ENCODE measurements at regions not wholly inside any gene's neighbourhood (a gene's known extent, or its start where the extent isn't known, plus 50 kb on each side); places are given as distances from the start of the nearest gene placed in this dataset.
A peak's percentile ranks its signal among the peaks of the same experiment; 100 is the strongest.
"Not testable (repeated sequence)": the region's sequence is repeated elsewhere in the genome, so short reads cannot be mapped to it uniquely, and the experiment has no call there.

- no peak for DNase-seq
These were observed 515.2 kb upstream of the ARID1B start for GRCh38 chr6:156262014-156262413.

GRCh38 chr6:156260815-156261214, 516.4 kb upstream of the ARID1B start:
- no peak for DNase-seq

DNA sequence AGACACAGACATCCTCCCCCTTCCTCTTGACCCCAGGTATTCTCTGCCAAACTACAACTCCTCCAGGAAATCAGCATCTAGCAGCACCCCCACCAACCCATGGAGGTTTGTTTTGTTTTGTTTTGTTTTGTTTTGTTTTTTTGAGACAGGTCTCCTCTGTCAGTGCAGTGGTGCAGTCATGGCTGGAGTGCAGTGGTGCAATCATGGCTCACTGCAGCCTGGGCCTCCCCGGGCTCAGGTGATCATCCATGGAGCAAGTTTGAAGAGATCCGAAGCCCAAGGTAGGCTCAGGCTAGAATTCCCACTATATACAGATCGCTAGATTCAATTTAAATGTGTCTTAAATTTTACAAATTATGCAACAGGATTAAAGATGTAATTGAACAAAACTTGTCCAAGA, 518.2 kb upstream of the ARID1B start:
- DNase-seq, result no peak

DNA sequence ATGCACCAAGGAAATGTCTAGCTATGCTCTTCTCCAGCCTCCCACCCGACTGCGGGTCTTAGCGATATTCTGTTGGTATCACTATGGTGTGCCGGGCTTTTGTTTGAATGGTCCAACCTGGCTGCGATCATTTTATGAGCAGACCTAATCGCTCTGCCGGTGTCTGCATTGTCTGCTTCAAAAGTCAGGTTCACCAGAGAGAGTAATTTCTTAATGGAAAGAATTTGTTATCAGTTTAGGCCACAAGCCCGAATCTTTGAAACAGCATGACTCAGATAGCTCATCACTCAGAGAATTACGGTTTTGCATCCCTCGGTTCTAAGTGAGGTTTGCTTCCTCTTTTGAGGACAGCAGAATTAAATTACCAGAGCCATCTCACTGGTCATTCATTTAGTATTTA, 521.0 kb upstream of the ARID1B start:
- DNase-seq, result no peak

DNA sequence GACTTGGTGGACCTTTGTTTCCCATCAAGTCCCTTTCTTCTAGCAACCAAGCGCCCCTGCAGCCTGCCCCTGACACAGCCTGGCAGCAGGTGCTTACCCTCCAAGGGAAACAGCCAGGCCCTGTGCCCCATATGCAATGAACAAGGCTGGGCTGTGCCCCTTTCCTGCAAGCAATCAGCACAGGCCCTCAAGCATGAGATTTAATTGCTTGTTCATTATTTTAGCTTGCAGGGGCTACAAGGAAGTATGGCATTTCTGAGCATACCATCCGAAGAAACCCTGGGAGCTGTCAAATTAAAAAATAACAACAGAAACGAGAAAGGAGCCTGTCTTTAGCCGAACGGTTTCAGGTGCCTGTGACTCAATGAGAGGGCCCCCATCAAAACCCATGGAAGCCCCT, 522.9 kb upstream of the ARID1B start:
- no peak for DNase-seq

- DNase-seq, result no peak
These were observed 526.6 kb upstream of the ARID1B start for GRCh38 chr6:156250593-156250992.

GRCh38 chr6:156242206-156242605, 535.0 kb upstream of the ARID1B start:
- no peak for DNase-seq

GRCh38 chr6:156231026-156231765, 546.0 kb upstream of the ARID1B start:
- no peak for DNase-seq

- no peak for DNase-seq
These were observed 557.2 kb upstream of the ARID1B start for GRCh38 chr6:156219973-156220372.

DNA sequence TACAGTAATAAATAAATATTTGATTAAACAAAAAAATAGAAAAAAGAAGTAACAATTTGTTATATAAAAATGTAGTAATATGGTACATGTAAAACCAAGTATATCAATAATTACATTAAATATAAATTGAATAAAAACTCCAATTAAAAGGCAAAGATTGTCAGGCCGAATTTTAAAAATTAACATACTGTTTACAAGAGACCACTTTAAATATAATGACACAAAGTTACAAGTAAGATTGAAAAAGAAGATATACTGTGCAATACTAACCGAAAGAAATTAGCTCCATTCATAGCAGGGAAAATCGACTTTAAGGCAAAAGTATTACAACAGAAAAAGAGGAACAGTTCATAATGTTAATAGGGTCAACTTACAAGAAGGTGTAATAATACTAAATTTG, 571.5 kb upstream of the ARID1B start:
- no peak for DNase-seq

DNA sequence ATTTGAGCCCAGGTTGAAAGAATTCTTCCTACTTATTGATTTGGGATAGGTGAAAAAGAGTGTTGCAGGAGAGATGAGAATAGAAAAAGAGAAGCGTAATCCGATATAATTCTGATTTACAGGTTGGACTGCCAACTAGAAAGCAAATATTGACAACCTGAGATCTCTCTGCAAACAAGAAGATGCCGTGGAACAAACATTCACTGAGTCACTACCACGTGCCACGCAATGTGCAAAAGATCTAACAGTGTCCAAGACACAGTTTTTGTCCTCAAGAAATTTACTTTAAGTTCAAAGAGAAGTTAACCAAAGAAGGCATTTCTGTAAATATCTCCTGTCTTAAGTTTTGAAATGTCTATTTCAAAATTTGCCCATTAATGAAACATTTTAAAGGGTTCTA, 578.0 kb upstream of the ARID1B start:
- DNase-seq, result no peak

DNA sequence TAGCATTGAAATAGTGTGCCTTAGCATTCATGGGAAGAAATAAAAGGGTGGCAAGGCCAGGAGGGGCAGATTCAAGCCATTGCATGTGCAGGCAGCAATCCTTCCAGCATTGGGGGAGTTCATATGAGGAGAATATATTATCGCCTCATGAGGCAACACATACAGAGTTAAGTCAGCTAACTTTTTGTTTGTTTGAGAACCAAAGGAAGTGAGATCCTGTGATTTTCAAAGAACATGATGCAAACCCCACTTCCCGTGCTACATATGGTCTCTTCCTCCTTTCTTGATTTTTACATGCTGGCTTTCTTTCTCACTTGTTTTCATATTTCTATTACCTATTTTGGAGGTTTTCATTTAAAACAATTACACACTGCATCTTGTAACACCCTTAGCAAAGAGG, 579.7 kb upstream of the ARID1B start:
- no peak for DNase-seq

DNA sequence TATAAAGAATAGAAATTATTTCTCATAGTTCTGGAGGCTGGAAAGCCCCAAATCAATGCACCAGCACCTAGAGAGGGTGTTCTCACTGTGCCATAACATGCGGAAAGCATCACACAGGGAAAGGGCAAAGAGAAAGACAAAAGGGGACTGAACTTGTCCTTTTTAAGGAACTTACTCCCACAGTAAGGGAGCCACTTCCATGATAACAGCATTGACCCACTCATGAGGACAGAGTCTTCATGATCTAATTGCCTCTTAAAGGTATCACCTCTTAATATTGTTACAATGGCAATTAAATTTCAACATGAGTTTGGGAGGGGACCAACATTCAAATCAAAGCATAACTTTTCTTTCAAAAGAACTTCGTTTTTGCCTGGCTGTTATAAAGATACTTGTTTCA, 582.2 kb upstream of the ARID1B start:
- no peak for DNase-seq

- no peak for DNase-seq
These were observed 583.8 kb upstream of the ARID1B start for GRCh38 chr6:156193381-156193780.

DNA sequence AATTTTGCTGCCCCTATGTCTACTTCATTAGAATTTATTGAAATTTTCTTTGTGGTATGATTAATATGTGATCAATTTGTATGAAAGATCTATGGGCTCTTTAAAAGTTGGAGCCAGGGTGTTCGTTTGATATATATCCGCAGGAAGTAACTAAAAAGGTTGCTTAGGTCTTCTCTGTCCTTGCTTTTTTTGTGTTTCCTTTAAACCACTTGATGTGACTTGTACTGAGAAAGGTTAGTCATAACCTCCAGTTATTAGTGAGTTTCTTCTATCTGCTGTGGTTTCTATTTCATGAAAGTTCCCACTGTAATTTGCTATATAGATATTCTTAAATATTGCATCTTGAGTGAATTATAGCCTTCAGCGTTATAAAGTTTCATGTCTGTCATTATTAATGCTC, 585.3 kb upstream of the ARID1B start:
- no peak for DNase-seq

DNA sequence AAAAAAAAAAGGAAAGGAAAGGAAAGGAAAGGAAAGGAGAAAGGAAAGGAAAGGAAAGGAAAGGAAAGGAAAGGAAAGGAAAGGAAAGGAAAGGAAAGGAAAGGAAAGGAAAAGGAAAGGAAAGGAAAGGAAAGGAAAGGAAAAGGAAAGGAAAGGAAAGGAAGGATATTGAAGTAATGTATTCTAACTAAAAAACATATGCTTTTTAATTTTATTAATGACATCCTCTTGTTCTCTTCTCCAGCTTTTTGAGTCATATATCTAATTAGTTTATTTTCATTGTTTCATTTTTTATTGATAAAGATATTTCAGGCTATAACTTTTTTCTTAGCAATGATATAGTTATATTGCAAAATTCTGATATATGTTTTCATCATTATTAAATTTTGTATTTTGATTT, 585.8 kb upstream of the ARID1B start:
- DNase-seq, result not testable (repeated sequence)

GRCh38 chr6:156190270-156190669, 586.9 kb upstream of the ARID1B start:
- DNase-seq, result peak; percentile 71

DNA sequence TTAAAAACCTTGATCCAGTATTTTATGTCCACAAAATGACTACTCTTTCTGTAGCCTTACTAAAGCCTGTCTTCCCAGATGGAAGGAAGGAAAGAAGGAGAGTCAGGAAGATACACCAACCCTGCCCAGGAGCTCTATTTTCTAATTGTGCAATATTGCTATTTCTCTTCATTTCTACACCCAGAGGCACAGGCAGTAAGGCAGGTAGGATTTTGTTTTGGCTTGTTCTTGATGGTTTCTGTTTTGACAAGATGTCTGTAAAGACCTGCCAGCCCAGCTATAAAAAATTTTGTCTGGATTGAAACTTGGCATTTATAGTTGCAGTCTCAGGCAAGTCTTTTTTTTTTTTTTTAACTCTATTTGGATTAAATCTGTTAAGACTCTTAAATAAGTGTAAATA, 587.5 kb upstream of the ARID1B start:
- no peak for DNase-seq

DNA sequence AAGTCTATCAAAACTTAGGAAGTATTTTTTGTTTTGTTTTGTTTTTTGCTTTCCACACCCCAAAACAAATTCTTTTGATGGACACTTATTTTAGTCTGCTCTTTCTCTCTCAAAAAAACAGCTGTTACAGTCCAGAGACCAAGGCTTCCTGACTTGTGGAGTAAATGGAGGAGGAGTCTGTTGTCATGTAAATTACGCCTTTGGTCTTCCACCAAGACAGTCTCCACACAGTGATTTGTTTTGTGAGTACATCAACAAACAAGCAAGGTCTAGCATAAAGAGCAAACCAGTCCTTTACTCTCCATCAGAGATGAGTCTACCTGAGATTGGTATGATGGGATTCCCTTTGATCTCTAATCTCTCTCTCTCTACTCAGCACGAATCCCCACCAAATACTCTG, 588.0 kb upstream of the ARID1B start:
- no peak for DNase-seq

DNA sequence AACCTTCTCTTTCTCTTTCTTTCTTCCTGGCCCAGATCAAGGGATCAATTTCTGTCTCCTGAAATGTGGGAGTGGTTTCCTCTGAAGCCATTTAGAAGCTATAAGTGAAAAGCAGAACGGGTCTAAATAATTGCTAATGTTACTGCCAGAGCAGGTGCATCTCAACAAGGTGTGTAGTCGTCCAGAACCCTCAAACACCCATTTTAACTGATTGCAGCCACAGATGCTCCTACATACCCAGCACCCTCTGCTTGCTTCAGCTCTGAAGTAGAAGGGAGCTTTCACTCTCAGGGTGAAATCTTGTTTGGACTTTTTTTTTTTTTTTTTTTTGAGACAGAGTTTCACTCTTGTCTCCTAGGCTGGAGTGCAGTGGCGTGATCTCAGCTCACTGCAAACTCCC, 592.1 kb upstream of the ARID1B start:
- no peak for DNase-seq

- no peak for DNase-seq
These were observed 593.5 kb upstream of the ARID1B start for GRCh38 chr6:156183678-156184077.

GRCh38 chr6:156182356-156182755, 594.8 kb upstream of the ARID1B start:
- no peak for DNase-seq

DNA sequence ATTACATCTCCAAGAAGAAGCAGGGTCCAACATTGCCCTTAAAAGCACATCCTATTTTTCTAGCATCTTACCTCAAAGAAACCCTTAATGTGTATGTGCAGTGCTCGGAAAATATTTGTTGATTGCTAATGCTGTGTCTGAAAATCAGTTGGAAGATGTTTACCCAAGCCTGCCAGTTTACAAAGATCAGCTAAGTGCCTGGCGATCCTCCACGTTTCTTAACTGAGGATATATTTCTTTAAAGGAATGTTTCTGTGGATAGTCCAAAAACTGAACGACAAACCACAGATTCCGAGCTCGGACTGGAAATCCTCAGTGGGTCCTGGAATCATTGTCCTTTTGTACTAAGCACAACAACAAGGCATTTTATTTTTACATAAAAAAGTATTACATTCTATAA, 595.7 kb upstream of the ARID1B start:
- DNase-seq, result no peak

DNA sequence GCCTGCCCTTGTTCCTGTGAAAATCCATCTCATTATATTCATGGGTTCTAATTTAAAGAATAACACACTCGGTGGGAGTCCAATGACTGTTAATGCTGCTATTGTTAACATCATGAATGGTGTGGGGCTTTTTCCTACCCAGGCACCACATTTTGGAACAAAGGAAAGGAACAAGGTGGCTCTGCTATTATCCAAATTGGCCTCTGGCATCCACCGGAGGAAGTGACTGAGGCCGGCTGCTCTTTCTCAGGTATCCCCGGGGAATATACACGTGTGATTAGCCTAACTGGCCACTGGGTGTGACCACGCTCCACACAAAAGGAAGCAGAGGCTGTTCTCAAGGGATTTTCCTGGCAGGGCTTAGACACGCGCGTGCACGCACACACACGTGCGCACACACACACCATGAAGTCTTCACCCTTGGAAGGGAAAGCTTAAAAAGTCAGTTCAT, 601.2 kb upstream of the ARID1B start:
- no peak for DNase-seq

GRCh38 chr6:156175433-156175832, 601.7 kb upstream of the ARID1B start:
- DNase-seq, result no peak
